CD4-positive, alpha-beta T cell treated with Interferon gamma for 1 hour (primary cell): ENCODE measurements at regions not wholly inside any gene's neighbourhood (a gene's known extent, or its start where the extent isn't known, plus 50 kb on each side); places are given as distances from the start of the nearest gene placed in this dataset.

ENCODE experiments used
- DNase-seq: peaks from one replicate; pipeline ENCODE4 v3.0.0-alpha.2; 2020

DNA sequence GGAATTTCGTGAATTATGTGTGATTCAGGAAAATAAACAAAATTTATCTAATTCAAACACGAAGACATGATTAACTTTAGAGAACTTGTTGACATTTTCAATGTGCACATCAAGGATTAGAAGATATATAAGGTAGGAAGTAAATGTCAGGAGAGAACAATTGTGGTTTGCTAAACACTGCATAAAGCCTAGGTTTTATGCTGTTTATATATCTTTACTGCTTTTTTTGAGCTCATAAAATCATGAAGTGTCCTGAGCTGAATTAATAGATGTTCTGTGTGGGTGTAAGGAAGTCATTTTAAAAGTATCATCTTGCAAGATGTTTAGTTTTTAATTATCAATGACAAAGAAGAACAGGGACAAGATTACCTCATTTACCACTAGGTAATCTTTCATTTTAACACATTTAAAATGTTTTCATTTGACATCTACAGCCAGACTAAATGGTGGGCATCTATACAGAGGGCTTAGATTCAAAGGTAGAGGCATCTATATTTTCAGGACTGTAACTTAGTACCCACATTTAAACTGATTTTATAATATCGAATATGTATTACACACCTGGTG, 382.8 kb downstream of the ADAMTS20 start:
- no peak for DNase-seq

DNA sequence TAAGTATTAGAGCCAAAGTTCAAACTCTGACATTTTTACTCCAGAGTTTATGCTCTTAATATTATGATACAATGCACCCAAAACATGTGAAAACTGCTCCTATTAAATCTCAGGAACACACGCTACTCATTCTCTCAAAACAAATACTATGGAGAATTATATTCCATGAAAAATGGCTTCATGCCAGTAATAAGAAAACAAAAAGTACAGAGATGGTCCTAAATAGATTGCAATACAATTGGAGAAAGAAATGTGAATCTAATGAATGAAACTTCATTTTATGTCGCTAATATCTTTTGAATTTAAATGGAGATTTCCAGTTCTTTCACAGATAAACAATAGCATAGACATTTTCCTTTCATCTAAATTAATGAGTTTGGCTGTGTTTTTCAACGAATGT, 384.3 kb downstream of the ADAMTS20 start:
- DNase-seq: no peak

DNA sequence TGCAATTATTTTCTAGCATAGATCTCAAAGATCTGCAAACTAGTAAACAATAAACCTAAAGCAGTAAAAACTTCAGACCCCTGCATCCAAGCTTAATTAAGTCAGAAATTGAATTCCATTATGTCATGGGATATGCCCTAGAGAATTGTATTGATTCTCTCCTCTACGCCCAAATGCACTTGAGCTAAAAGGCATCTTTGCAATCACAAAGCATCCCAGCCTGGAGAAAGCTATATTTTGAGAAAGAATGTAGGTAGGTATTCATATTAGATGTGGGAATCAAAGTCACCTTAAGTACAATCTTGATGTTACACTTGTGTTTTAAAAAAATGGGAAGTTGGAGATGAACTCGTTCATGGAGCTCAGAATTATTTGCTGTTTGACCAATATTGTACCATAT, 386.7 kb downstream of the ADAMTS20 start:
- DNase-seq: no peak

DNA sequence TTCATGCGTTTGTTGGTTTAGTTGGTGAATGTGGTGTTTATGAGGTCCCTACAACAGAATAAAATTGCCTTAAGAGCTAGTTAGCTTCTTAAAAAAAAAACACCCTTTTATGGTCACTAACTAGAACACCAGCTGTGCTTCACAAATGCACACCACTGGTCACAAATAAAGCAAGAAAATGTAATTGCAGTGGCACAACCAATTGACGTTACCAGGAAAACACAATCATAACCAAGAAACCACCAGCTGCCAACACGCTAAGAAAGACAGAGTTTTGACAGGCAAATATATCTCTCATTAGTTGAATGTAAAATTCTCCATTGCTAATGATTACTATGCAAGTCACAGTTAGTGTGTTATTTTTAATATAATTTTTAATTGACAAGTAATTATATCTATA, 389.9 kb downstream of the ADAMTS20 start:
- DNase-seq: no peak

DNA sequence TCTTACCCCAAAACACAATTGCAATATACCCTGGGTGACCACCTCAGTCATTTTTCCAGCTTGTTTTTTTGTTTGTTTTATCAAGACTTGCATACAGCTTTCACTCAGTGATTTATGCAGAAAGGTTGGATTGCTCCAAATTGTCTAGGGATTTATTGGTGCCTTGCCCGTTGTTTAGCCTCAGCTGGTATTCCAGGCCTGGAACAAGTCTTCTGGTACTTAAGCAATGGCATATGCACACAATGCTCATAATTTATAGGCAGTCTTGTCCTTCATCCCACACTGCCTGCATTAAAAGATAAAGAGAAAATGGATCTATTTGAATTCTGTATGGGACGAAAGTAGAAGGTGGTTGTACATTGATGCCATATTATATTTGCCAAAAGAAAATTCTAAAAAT, 392.5 kb downstream of the ADAMTS20 start:
- no peak for DNase-seq

DNA sequence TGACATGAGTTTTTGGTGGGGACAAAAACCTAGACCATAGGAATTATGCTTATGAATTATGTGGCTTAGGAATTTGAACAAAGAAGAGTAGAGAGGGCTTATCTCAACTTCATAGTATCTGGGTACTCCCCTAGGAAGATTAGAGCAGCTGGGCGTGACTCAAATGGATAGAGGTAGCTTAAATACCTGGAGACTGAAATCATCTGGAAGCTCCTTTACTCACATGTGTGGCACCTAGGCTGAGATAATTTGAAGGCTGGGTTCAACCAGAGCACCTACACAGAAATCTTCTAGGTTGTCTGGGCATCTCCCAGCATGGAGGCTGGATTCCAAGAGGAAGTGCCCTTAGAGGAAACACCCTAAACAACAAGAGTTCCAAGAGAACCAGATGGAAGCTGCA, 393.9 kb downstream of the ADAMTS20 start:
- DNase-seq: no peak

DNA sequence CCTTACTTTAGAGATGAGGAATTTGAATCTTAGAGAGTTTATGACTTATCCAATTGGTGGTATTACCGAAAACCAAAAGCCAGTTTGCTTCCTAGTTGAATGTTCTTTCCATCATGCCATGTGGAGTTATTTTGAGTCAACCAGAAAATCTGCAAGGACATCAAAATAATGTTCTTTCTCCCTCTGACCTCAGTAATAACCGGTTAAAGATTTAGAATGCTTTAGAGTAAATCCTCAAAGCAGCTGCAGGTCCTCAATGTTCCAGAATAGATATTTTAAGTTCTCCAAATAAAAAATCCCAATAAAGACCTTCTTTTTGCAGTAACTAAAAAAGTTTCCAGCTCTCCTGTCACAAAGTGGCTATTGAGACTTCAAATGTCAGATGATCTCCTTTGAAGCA, 396.6 kb downstream of the ADAMTS20 start:
- no peak for DNase-seq

DNA sequence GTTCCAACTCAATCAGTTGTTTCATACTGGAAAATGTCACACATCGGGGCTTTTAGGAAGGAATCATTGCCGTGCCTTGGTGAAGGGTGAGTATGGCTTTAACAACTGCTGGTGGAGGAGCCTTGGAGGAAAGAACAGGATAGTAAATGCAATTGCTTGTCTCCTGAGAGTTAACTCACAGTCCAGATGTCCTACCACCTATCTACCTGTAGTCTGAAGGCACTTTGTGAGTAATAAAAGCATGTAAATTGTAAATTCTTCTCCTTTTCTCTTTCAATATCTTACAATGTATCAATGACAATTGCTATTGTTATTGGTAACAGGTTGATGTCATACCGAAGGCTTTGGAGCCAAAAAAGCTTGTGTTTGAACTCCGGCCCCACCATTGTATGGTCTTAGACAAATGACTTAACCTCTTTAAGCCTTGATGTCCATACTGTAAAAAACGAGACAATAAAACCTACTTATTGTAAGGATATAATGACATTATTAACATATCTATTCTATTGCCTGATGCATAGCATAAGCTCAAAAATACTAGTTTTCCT, 397.4 kb downstream of the ADAMTS20 start:
- DNase-seq: no peak

DNA sequence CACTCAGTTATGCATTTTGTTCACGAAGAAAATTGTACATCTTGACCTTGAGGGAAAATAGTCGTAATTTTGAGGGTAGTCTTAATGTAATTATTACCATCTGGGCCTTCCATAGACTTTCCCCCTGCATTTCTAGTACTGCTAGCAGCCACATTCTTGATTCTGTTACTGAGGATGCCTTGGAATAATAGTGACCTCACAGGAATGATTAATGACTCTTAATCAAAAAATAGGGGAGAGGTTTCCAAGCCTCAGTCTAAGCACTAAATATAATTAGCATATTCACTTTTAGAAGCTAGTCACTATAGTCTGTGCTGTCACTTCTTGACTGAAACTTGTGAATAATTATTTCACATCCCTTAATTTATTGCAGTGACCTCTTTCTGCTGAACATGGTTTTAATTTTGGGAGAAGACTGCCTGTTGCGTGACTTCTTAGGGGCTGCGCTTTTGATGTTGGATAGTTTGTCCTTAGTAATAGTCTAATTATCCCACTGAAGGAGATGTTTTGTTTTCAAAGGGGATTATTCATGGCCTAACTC, 400.5 kb downstream of the ADAMTS20 start:
- no peak for DNase-seq

DNA sequence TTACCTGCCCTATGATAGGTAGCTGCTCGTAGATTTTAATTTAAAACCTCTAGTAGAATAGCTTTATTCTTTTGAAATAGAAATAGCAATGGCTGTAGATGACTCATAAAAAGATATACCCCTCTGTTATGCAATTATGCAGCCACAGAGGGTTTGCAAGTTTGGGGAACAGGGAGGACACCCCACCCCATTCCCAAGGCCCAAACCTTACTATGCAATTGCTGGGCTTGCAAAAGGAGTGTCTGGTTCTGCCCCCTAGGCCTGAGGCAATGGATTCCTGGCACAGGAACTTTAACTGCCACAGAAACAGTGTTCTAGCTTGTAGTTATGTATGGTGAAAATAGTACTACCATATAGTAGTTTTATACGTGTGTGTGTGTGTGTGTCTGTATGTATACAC, 403.3 kb downstream of the ADAMTS20 start:
- DNase-seq: no peak

DNA sequence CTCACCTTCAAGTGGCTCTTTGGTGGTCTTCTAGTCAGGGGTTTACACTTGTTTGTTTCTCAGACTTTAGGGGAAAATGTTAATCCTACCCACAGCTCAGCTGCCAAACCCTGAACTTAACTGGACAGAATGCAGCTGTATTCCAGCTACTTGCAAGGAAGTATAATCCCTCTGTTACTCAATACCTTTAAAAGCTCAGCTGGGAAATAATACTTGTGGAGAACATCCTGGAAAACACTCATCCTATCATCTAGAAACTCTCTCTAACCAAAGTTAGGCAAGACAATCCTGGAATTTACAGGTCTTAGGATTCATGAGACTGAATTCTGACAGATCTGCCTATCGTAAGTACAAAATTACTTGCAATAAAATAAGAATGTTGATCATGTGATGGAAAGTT, 404.1 kb downstream of the ADAMTS20 start:
- no peak for DNase-seq

DNA sequence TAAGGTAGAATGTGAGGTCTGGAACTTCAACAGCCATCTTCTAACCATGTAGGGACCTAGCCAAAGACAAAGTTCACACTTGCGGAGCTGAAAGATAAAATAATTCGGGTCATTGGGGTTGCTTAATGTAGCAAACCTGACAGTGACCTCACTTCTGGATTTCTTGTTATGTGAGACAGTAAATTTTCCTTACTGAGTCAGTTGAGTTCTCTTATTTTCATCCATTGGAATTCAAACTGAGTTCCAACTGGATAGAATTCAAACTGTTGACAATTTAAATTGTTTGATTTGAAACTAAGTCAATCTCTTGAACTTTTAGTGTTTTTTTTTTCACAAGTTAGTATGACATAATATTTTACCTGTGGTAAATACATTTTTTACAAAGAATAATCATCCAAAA, 406.5 kb downstream of the ADAMTS20 start:
- no peak for DNase-seq

DNA sequence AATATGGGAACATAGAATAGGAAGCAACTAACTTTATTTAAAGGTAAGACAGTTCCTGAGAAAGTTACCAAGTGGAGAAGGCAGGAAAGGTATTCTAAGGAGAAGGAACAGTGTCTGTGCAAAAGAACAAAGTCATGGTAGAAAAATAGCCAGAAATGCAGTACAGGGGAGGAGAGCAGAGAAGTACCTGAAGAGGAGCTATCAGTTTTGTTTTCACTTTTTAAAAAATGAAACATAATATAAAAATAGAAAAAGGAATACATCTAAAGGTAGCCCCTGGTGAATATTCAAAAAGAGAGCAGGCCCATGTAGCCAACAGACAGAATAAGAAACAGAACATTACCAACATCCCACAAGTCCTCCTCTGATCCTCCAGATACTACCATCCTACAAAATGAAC, 408.7 kb downstream of the ADAMTS20 start:
- DNase-seq: no peak

DNA sequence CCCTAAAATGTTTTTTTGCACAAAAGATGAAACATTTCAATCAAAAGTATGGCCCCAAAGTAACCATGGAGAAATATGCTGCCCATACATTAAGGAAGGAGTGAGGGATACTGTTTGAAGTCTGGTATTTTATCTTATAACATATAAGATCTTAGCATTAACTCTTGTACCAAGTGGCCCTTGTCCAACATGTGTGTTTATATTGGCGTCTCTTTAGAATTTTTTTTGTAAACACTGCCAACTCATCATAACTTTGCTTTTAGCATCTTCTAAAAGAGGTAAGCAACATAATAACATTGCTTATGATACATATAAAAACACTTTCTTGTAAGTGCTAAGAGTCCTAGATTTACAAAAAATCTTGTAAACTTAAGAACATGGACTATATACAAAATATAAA, 419.7 kb downstream of the ADAMTS20 start:
- no peak for DNase-seq

DNA sequence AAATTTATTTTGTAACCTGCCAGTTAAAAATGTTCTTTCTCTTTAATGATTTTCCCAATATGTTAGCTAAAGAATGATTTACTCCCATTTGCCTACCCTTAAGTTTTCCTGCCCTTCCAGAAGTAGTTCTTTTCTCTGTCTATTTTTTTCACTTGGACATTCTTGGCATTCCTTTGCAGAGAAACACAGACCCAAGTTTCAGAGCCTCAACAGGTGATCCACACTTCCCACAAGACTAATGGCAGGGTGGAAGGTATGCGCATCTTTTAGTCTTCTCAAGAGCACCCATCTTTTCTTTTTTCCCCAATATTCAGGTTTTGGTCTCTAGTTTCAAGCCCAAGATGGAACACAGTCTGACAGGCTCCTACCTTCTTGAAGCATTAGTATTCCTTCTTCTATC, 420.7 kb downstream of the ADAMTS20 start:
- DNase-seq: no peak

DNA sequence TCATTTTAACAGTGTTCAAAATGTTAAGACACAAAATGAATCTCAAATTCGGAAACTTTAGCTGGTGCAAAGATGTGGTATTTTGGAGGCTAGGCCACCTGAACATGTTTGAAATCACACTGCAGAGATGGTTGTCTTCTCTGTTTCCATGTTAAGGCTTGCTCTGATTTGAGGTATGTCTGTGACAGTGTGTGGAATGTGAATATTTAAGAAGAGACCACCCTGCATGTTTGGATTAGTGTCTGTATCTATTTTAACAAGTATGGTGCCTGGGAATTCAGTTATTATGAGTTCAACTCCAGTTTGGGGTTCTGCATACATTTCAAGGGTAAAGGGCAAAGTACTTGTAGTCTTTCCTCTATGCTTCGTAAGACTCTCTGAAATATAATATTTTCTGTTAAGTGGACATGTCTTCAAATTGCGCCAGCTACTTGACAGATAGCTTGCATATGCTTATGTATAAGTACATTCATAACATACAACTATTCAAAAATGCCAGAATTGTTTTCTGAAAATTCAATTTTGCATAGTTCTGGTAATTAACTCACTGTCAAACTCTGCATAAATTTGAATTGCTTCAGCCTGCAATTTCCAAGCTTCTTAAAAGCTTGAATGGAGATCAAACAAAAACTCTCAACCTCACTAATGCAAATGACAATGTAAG, 424.0 kb downstream of the ADAMTS20 start:
- DNase-seq: no peak

DNA sequence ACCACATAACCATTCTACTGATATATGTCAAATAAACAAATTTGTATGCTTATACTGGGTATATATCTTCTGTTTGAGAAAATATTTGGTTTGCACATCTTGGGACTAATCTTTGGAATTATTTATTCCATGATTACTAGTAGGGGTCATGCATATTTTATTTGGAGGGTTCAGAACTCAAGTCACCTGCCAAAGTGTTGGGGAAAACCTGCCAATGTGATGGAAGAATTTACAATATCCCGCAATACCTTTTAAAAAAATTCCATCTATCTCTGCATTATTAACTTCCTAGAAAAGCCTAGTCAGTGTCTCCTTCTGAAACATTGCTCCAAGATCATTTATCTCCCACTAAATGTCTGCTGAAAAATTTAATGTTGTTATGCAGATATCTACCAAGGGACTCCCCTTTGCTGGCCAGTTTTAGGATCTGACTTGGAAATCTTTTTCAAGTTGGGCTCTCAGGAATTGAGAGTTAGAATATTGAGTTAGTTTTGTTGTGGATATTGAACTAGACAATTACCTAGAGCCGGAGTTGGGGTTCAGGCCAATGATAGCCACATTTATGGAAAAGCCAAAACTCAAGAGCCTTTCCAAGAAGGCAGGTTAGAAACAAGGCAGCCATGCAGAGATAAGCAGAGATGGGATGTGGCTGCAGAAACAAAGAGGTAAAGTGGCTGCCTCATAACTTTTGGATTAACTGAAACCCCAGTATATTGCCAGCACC, 425.2 kb downstream of the ADAMTS20 start:
- no peak for DNase-seq

DNA sequence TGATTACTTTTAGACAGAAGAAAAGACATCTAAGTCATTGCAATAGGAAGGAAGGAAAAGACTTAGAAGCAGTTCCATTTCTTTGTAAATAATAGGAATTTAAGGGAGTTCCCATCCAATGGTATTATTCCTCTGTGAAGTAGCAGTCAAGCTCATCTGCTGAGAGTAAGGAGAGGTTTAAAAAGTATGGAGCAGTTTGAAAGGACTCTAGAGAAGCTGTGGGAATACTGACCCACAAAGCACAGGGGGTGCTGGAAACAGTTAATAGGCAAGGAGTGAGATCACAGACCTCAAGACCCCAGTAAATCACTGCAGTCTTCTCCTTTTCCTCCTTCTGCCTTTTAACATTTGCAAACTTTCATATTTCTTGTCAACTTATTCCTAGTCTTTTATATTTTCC, 428.5 kb downstream of the ADAMTS20 start:
- no peak for DNase-seq

DNA sequence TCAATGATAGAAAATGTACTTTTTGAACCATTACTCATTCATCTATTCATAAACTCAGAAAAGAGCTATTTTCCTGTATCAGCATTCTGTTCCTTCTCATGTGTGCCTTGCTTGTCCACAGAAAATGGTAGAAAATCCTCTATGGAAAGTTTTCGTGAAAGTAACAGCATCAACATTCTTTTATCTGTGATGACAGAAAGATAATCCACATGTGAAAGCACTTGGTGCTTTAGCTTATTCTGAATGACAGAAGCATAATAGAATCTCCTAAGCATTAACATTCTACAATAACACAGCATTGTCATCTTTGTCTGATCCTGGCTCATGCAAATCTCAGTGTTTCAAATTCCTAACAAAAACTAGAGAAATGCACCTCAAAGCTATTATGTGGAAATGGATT, 431.9 kb downstream of the ADAMTS20 start:
- no peak for DNase-seq

DNA sequence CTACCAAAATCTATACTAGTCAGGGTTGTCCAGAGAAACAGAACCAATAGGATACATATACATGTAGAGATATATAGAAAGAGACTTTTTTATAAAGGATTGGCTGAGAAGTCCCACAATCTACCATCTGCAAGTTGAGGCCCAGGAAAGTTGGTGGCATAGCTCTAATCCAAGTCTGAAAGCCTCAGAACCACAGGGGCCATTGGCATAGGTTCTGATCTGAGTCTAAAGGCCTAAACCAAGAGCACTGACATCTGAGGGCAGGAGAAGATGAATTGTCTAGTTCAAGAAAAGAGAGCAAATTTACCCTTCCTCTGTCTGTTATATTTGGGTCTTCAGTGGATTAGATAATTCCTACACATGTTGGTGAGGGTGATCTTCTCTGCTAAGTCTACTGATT, 433.1 kb downstream of the ADAMTS20 start:
- no peak for DNase-seq

DNA sequence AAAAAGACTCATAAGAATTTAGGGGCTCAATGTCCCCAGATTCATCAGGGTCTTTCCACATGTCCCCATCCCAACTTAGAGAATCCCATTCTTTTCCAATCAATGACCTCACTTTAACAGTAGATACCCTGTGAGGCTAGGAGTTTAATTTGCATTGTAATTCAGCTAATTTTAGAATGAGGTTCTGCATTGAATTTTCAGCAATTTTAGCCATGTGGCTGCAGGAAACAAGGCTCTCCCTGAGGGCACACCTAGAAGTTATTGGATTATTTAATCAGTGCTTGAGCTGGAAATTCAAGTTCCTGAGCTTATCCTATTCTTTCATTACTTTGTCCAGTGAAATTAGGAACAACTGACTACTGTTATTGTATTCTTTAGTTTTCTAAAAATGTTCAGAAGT, 433.8 kb downstream of the ADAMTS20 start:
- no peak for DNase-seq

DNA sequence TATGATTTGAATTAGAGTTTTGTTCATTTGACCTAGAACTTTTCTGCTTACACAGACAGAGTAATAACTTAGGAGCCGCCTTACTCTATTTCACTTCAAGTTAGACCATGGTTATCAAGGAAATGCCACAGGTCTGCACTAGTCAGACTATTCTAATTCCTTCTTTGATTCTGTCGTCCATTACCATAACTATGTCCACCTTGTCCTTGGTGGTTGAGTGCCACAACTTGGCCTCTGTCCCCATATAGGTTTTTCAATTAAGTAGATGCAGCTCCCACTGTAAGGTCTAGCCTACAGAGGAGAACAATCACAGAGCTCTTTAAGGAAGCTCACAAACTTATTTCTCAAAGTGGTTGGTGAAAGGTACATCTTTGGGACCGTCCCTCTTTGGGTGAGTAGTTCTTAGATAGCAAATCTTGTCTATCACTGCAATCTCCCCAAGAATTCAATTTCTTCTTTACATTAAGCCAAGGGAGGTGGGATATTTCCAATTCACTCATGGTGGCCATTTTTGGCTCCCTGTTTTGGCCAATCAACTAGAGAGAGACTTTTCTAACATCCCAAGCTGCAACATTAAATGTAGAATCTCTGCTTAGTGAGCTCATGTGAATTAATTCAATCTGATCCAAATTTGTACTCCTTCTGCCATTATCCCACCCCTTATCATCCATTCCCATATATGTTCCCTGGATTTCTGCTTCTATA, 434.6 kb downstream of the ADAMTS20 start:
- no peak for DNase-seq

DNA sequence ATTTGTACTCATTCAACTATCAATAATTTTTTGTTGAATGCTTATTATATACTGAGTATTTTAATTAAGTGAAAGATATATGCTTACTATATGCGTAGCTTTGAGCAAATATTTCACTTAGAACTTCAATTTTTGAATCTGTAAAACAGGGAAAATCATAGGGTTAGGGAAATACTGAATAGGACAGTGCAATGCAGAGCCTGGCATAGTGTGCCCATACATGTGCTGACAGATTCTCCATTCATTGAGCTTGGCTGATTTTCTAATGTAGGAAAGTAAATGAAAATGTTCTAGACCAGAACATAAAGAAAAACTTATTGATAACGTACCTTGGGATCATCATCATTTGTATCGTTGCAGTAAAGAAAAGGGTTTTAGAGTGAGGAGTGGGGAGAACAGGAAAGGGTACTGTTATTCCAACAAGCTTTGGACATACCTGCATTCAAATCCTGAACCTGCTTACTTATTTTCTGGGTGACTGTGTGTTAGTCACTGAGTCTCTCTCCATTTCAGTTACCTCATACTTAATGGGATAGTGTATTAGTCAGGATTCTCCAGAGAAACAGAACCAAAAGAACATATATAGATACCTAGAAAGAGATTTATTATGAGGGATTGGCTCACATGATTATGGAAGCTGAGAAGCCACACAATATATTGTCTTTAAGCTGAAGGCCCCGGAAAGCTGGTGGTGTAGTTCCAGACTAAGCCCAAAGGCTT, 436.4 kb downstream of the ADAMTS20 start:
- DNase-seq: no peak
